GM13977 (cell line): ENCODE measurements at regions not wholly inside any gene's neighbourhood (a gene's known extent, or its start where the extent isn't known, plus 50 kb on each side); places are given as distances from the start of the nearest gene placed in this dataset.
A peak's percentile ranks its signal among the peaks of the same experiment; 100 is the strongest.

ENCODE experiments used
- DNase-seq: peaks from one replicate; pipeline ENCODE4 v3.0.0; 2012; ENCODE audit warnings: low spot score
- in situ Hi-C: fragments of 300-500 bp; cut with MboI; formaldehyde crosslinking; loops from one replicate; pipeline ENCODE4 v1.12.0; 2022; ENCODE audit warnings: low sequenced_read_pairs, low pct_unique_long_range_greater_than_20kb, mixed read lengths, inconsistent platforms; ENCODE audit not compliant: unreplicated experiment
- TF ChIP-seq, protein P1 (sequence below): IDR thresholded peaks from 2 replicates; pipeline ENCODE4 v1.5.1; 2012; ENCODE audit warnings: mild to moderate bottlenecking, control low read depth; ENCODE audit not compliant: insufficient read depth; ENCODE audit errors: extremely low read depth, missing control alignments

DNA sequence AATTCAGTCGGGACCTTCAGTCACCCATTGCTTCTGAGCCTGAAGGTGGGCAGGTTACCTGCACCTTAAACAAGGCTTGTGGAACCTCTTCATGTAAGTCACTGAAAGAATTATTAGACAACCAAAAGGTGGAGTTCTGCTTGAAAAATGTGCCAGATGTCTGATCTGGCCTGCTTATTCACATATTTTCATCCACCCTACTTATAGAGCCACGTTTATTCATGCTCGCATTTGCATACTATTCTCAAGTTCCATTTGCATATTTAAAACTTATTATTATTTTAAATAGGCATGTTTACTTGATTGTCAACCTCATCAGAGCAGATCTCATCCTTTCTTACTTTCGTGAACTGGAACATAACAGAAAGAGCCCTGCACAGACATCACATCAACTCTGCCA is 140.0 kb upstream of the NABP1 start:
- TF ChIP-seq, protein P1, sequence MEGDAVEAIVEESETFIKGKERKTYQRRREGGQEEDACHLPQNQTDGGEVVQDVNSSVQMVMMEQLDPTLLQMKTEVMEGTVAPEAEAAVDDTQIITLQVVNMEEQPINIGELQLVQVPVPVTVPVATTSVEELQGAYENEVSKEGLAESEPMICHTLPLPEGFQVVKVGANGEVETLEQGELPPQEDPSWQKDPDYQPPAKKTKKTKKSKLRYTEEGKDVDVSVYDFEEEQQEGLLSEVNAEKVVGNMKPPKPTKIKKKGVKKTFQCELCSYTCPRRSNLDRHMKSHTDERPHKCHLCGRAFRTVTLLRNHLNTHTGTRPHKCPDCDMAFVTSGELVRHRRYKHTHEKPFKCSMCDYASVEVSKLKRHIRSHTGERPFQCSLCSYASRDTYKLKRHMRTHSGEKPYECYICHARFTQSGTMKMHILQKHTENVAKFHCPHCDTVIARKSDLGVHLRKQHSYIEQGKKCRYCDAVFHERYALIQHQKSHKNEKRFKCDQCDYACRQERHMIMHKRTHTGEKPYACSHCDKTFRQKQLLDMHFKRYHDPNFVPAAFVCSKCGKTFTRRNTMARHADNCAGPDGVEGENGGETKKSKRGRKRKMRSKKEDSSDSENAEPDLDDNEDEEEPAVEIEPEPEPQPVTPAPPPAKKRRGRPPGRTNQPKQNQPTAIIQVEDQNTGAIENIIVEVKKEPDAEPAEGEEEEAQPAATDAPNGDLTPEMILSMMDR: no peak
- in situ Hi-C loops: no loop called here
- no peak for DNase-seq

DNA sequence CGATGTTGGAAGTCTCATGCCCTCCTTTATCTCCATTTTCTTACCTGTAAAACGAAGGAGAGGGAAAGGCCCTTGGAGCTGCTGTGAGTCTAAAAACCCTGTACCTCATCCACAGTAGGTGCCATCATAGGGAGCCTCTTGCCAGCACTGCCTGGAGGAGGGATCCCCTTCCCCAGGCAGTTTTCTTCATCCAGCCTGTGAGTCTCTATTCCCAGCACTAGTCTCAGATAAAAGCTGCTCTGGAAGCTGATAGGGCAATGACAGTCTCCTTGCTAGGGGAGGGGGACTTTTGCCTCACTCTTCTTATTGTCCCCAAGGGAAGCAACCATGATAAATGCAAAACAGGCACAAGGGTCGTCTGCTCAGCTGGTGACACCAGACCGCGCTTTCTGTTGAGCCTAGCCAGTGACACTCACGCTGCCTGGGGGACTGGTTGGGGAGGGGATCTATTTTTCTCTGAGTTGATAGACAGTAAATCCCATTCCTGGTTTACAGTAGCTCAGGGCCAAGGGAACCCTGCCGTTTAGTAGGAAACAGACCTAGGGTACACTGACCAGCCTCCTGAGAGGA is 139.5 kb upstream of the NABP1 start:
- TF ChIP-seq, protein P1: no peak
- in situ Hi-C loops: no loop called here
- DNase-seq: no peak

DNA sequence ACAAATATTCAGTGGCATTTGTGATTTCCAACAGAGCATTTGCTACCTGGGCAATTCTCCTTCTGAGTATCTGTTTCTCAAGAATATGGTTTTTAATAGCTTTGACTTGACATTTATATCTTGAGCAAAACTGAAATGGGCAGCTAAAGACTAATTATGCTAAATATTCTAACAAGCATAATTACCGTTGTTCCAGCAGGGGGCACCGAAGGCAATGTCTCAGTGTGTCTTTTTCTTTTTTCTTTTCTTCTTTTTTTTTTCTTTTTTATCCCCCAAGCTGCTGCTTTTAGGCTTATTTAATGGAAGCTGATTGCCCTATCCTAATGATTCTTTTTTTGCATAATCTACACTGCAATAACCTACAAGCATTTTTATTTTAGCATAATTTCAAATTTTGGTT is 138.9 kb upstream of the NABP1 start:
- TF ChIP-seq, protein P1: peak; percentile 39
- DNase-seq: no peak
- in situ Hi-C loops: no loop called here

DNA sequence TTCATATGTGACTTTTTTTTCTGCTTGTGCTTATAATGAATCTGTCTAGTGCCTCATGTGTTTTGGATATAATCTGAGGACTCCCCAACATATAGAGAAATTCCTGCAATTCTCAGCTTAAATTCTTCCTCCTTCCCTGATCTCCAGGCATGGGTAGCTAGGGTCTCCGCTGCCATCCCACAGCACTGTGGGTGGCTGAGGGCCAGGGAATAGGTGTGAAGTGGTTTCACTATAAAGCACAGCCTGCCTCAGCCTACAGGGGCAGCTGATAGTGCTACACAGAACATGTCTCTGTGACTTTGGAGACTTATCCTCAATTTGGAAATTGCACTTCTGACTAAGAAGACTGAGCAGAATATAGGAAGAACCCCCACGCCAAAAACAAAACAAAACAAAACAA is 137.3 kb upstream of the NABP1 start:
- TF ChIP-seq, protein P1: no peak
- in situ Hi-C loops: no loop called here
- DNase-seq: no peak

GRCh38 chr2:191543708-191544107 is 134.2 kb upstream of the NABP1 start:
- no peak for DNase-seq
- TF ChIP-seq, protein P1: no peak
- in situ Hi-C loops: no loop called here

DNA sequence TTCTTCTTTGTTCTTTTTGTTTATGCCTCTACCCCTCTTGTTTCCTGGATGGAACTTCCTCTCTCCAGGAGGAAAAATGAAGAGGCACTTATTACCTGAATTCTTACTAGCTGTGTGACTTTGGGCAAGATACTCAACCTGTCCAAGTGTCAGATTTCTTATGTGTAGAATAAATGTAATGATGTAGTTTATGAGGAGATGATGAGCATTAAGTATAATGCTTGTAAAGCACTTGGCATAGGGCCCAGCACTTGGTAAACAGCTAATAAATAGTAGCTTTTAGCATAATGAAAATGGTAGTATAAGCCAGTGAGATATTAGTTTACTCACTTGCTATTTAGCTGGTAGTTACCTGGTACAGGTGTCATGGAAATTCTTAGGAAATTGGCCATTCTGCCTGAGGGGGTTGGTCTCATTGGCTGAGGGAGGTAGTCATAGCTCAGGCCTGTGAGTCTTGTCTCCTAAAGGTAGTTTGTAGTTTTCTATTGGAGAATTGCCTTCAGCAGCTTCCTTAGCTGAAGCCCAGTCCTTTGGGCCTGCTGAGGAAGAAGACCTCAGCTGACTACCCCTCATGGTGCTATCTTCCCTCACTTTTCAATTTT is 133.4 kb upstream of the NABP1 start:
- TF ChIP-seq, protein P1: no peak
- DNase-seq: no peak
- in situ Hi-C loops: no loop called here
